SK-N-SH (cell line): ENCODE measurements at regions not wholly inside any gene's neighbourhood (a gene's known extent, or its start where the extent isn't known, plus 50 kb on each side); places are given as distances from the start of the nearest gene placed in this dataset.

Experiments
- CTCF ChIA-PET: fragments of 300-600, 350-600 bp; formaldehyde crosslinking; extraction: SDS; loops from one replicate; lab custom pipeline; 2021; lab: Yijun Ruan, JAX
- POLR2A ChIA-PET: fragments of 350-600 bp; sonication (Branson Sonifier 250); formaldehyde crosslinking; extraction: SDS; loops from one replicate; lab custom pipeline; 2020; ENCODE audit warnings: antibody characterized with exemption, inconsistent platforms; lab: Yijun Ruan, JAX
- DNase-seq: peaks from one replicate; pipeline ENCODE4 v3.0.0; 2012
- H2AFZ ChIP-seq: fragments of 200-600 bp; sonication (generic); 2 replicates; pipeline ENCODE4 v1.8.1; 2016; ENCODE audit warnings: antibody characterized with exemption, mild to moderate bottlenecking, low read depth
- H3F3A ChIP-seq: fragments of 200-600 bp; sonication (generic); replicated peaks from 2 replicates; pipeline ENCODE3; 2016; ENCODE audit warnings: antibody characterized with exemption, mild to moderate bottlenecking; ENCODE audit not compliant: insufficient read depth
- H3K27ac ChIP-seq, 2 experiments: fragments of 200-500 bp in 1 of 2; fragments of 200-600 bp in 1 of 2; sonication (Bioruptor generic) in 1 of 2; sonication (generic), shearing (Covaris generic) in 1 of 2; 2 replicates each; pipeline versions ENCODE4 v1.5.1 to v1.6.1; 2014 to 2016; ENCODE audit warnings: low read depth in 2 of 2, inconsistent platforms in 1 of 2, low read length in 1 of 2, mild to moderate bottlenecking in 1 of 2, mixed read lengths in 1 of 2
- H3K27me3 ChIP-seq: fragments of 200-600 bp; sonication (generic), shearing (Covaris generic); 2 replicates; pipeline ENCODE4 v1.6.1; 2016; ENCODE audit warnings: mixed run types; ENCODE audit not compliant: insufficient read depth
- H3K36me3 ChIP-seq, 2 experiments: fragments of 200-500 bp in 1 of 2; fragments of 200-600 bp in 1 of 2; sonication (Bioruptor generic) in 1 of 2; sonication (generic) in 1 of 2; replicated peaks in 1 of 2; 2 replicates each; pipeline versions ENCODE3 to v1.5.1; 2014 to 2016; ENCODE audit warnings: low read length in 1 of 2, mild to moderate bottlenecking in 1 of 2; ENCODE audit not compliant: insufficient read depth in 2 of 2, control insufficient read depth in 1 of 2
- H3K4me1 ChIP-seq, 2 experiments: fragments of 200-500 bp in 1 of 2; fragments of 200-600 bp in 1 of 2; sonication (Bioruptor generic) in 1 of 2; sonication (generic), shearing (Covaris generic) in 1 of 2; 2 replicates each; pipeline versions ENCODE4 v1.5.1 to v1.6.1; 2014 to 2016; ENCODE audit warnings: low read depth in 1 of 2, low read length in 1 of 2, mixed run types in 1 of 2; ENCODE audit not compliant: insufficient read depth in 2 of 2, control insufficient read depth in 1 of 2
- H3K4me2 ChIP-seq: fragments of 200-600 bp; sonication (generic), shearing (Covaris generic); 2 replicates; pipeline ENCODE4 v1.6.1; 2017; ENCODE audit warnings: mixed run types
- H3K4me3 ChIP-seq, 2 experiments: fragments of 200-500 bp in 1 of 2; fragments of 200-600 bp in 1 of 2; sonication (Bioruptor generic) in 1 of 2; sonication (generic), shearing (Covaris generic) in 1 of 2; 2 replicates each; pipeline versions ENCODE4 v1.5.1 to v1.8.1; 2014 to 2016; ENCODE audit warnings: low read depth in 2 of 2, inconsistent platforms in 1 of 2, low read length in 1 of 2, mild to moderate bottlenecking in 1 of 2, mixed read lengths in 1 of 2, moderate library complexity in 1 of 2
- H3K79me2 ChIP-seq: fragments of 200-600 bp; sonication (generic); 2 replicates; pipeline ENCODE4 v1.8.1; 2017; ENCODE audit warnings: mild to moderate bottlenecking; ENCODE audit not compliant: insufficient read depth
- H3K9ac ChIP-seq: fragments of 200-600 bp; sonication (generic); 2 replicates; pipeline ENCODE4 v1.6.1; 2017; ENCODE audit warnings: mixed run types
- H3K9me2 ChIP-seq: fragments of 200-600 bp; sonication (generic); 2 replicates; pipeline ENCODE4 v1.6.1; 2017; ENCODE audit warnings: mixed run types
- H3K9me3 ChIP-seq: fragments of 200-600 bp; sonication (generic); 2 replicates; pipeline ENCODE4 v1.6.1; 2017; ENCODE audit warnings: mixed run types, mild to moderate bottlenecking, moderate library complexity
- H4K20me1 ChIP-seq: fragments of 200-600 bp; sonication (generic); 2 replicates; pipeline ENCODE4 v1.6.1; 2017; ENCODE audit warnings: mild to moderate bottlenecking, mixed run types; ENCODE audit not compliant: insufficient read depth
- CHD2 ChIP-seq: fragments of 150-350 bp; IDR thresholded peaks from 2 replicates; pipeline ENCODE4 v1.6.1; 2018; ENCODE audit warnings: low read length; ENCODE audit not compliant: partially characterized antibody
- ELF1 ChIP-seq: IDR thresholded peaks from 2 replicates; pipeline ENCODE4 v1.4.0; 2012
- EP300 ChIP-seq, 2 experiments: IDR thresholded peaks; 2 replicates each; pipeline versions ENCODE4 v1.4.0 to v1.6.1; 2012; ENCODE audit warnings: borderline replicate concordance in 1 of 2, low read depth in 1 of 2, low read length in 1 of 2
- EZH2phosphoT487 ChIP-seq: fragments of 200-600 bp; sonication (generic); IDR thresholded peaks from 2 replicates; pipeline ENCODE4 v1.6.1; 2017; ENCODE audit warnings: low read depth, mixed run types, mild to moderate bottlenecking, antibody characterized with exemption, moderate library complexity, borderline replicate concordance
- FOSL2 ChIP-seq: IDR thresholded peaks from 2 replicates; pipeline ENCODE4 v1.4.0; 2012; ENCODE audit warnings: low read depth, mild to moderate bottlenecking, moderate library complexity, borderline replicate concordance
- GABPA ChIP-seq: IDR thresholded peaks from 2 replicates; pipeline ENCODE4 v1.4.0; 2012; ENCODE audit warnings: low read depth, mild to moderate bottlenecking
- JUND ChIP-seq: IDR thresholded peaks from 2 replicates; pipeline ENCODE4 v1.4.0; 2012
- MEF2A ChIP-seq: IDR thresholded peaks from 2 replicates; pipeline ENCODE4 v1.4.0; 2012; ENCODE audit warnings: low read depth, borderline replicate concordance
- MXI1 ChIP-seq: IDR thresholded peaks from 2 replicates; pipeline ENCODE4 v1.6.1; 2012; ENCODE audit warnings: mild to moderate bottlenecking, low read depth, low read length, improper control_type of control experiment
- NFIC ChIP-seq: IDR thresholded peaks from 2 replicates; pipeline ENCODE4 v1.4.0; 2012; ENCODE audit warnings: borderline replicate concordance
- NRF1 ChIP-seq: IDR thresholded peaks from 2 replicates; pipeline ENCODE4 v1.6.1; 2012; ENCODE audit warnings: low read depth, mild to moderate bottlenecking, low read length
- POLR2AphosphoS5 ChIP-seq: IDR thresholded peaks from 2 replicates; pipeline ENCODE4 v1.6.1; 2012; ENCODE audit warnings: low read depth, low read length
- RAD21 ChIP-seq: IDR thresholded peaks from 2 replicates; pipeline ENCODE4 v1.6.1; 2012; ENCODE audit warnings: mild to moderate bottlenecking, low read length
- RCOR1 ChIP-seq: fragments of 150-350 bp; IDR thresholded peaks from 2 replicates; pipeline ENCODE4 v1.6.1; 2017; ENCODE audit warnings: antibody characterized with exemption, low read length
- RFX5 ChIP-seq: IDR thresholded peaks from 2 replicates; pipeline ENCODE4 v1.6.1; 2012; ENCODE audit warnings: mild to moderate bottlenecking, improper control_type of control experiment, low read length
- SMC3 ChIP-seq: IDR thresholded peaks from 2 replicates; pipeline ENCODE4 v1.6.1; 2012; ENCODE audit warnings: low read depth, low read length, improper control_type of control experiment
- TAF1 ChIP-seq: IDR thresholded peaks from 2 replicates; pipeline ENCODE4 v1.6.1; 2012; ENCODE audit warnings: low read depth, mild to moderate bottlenecking, low read length, moderate library complexity, borderline replicate concordance
- TEAD4 ChIP-seq: IDR thresholded peaks from 2 replicates; pipeline ENCODE4 v1.4.0; 2012; ENCODE audit warnings: mild to moderate bottlenecking, borderline replicate concordance; ENCODE audit not compliant: insufficient read depth
- WGBS: methylation state at CpG from one replicate; pipeline ENCODE4 v1.1.6; 2017; ENCODE audit warnings: low lambda C conversion rate; 5-methylcytosine and 5-hydroxymethylcytosine counted together
- TF ChIP-seq, protein P1 (sequence below): fragments of 150-350 bp; IDR thresholded peaks from 2 replicates; pipeline ENCODE4 v1.6.1; 2016; ENCODE audit warnings: mild to moderate bottlenecking, low read depth, low read length
- TF ChIP-seq, protein P2 (sequence below): IDR thresholded peaks from 2 replicates; pipeline ENCODE4 v1.4.0; 2012; ENCODE audit warnings: low read depth, borderline replicate concordance
- TF ChIP-seq, protein P3 (sequence below): IDR thresholded peaks from 2 replicates; pipeline ENCODE4; 2012

DNA sequence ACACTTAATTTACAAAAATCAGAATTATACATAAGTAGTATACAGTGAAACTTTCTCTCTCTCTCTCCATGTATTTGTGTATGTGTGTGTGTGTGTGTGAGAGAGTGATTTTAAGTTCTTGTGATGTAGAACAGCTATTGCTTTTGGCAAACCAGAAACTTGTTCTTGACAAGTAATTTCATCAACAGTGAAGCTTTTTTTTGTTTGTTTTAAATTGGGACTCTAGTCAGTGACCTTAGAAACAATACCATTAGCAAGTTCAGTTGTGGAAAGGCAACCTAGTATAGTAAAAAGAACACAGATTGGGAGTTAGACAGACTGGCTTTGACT, 319.1 kb downstream of the PTEN start:
- no peaks in the 10 kb centered on the region for H3K9me2 ChIP-seq
- no peak overlapping the region for H3K27ac ChIP-seq
- H3K79me2 ChIP-seq, result no peaks in the 10 kb centered on the region
- no peaks in the 10 kb centered on the region for H3K36me3 ChIP-seq
- H3K4me2 ChIP-seq, result no peak overlapping the region
- H3K27me3 ChIP-seq, result no peaks in the 10 kb centered on the region
- TF ChIP-seq TEAD4 (no peak), JUND (no peak), EP300 (IDR thresholded peaks at IDR 0.05; ENCODE audit: borderline replicate concordance in 1 of 2, low read depth in 1 of 2, low read length in 1 of 2) (no peak), MXI1 (no peak), CHD2 (no peak), ELF1 (no peak)
- TF ChIP-seq, protein P1, sequence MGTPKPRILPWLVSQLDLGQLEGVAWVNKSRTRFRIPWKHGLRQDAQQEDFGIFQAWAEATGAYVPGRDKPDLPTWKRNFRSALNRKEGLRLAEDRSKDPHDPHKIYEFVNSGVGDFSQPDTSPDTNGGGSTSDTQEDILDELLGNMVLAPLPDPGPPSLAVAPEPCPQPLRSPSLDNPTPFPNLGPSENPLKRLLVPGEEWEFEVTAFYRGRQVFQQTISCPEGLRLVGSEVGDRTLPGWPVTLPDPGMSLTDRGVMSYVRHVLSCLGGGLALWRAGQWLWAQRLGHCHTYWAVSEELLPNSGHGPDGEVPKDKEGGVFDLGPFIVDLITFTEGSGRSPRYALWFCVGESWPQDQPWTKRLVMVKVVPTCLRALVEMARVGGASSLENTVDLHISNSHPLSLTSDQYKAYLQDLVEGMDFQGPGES, result no peak
- no peak for DNase-seq
- no peaks in the 10 kb centered on the region for H3K9me3 ChIP-seq
- H3K4me1 ChIP-seq, result no peaks in the 10 kb centered on the region
- no peaks in the 10 kb centered on the region for H4K20me1 ChIP-seq
- POLR2A ChIA-PET, result no interaction called here
- CTCF ChIA-PET, result interaction anchor here (0.8 to 1.7 kb wide), 3 partner anchors 9 to 321 kb away, joined by 3 to 5 read pairs (median 4); no protein-coding TSS in a partner anchor
- H3K9ac ChIP-seq, result no peak overlapping the region
- no peak overlapping the region for H3K4me3 ChIP-seq
- no peaks in the 10 kb centered on the region for H3F3A ChIP-seq
- no peak overlapping the region for H2AFZ ChIP-seq

DNA sequence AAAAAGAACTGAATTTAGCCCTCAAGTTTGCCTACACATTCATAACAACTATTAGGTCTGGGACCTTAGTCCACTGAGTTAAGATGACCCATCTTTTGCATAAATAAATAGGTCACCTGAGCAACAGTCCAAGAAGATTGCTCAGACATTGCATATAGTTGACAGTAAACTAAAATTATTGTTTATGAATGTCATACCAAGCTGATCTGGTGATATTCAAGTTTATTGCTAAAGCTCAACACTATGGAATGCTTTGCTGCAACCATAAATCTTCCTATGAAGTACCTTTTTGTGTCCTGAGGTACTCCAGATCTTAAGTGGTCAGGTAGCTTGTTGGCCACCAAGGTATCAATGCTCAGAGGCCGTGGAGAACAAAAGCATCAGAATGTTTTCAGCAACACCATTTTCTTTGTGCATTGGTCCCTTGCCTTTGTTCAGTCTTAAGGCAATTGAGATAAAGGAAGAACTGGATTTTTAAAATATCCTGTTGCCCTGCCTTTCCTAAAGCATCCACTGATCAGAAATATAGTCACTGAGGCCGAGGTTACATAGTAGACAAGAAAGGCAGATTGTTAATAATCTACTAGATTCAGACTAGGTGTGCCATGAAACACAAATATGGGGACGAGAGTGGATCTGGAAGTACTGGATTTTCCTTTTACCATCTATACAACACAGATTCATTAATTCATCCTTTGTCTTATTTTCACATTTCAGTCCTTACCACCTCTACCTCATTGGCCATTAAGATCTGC, 321.3 kb downstream of the PTEN start:
- Histone ChIP-seq H3K9me3 (no peaks in the 10 kb centered on the region), H3K4me2 (no peak overlapping the region), H3F3A (no peaks in the 10 kb centered on the region), H3K4me1 (no peaks in the 10 kb centered on the region), H3K79me2 (no peaks in the 10 kb centered on the region), H3K36me3 (no peaks in the 10 kb centered on the region), H3K4me3 (no peak overlapping the region), H4K20me1 (no peaks in the 10 kb centered on the region), H2AFZ (no peak overlapping the region), H3K27me3 (no peaks in the 10 kb centered on the region), H3K9ac (no peak overlapping the region), H3K9me2 (no peaks in the 10 kb centered on the region), H3K27ac (no peak overlapping the region)
- DNase-seq, result no peak
- WGBS, result 68% methylated on average over 3 of the region's 3 CpGs
- ChIA-PET POLR2A (no interaction called here), CTCF (no interaction called here)
- TF ChIP-seq MEF2A (no peak), TAF1 (no peak), GABPA (no peak), JUND (no peak), ELF1 (no peak), RFX5 (no peak), NFIC (no peak), RAD21 (no peak), POLR2AphosphoS5 (no peak), SMC3 (no peak), NRF1 (no peak), MXI1 (no peak), RCOR1 (no peak), FOSL2 (no peak), EZH2phosphoT487 (no peak), CHD2 (no peak)
- TF ChIP-seq, protein P2, sequence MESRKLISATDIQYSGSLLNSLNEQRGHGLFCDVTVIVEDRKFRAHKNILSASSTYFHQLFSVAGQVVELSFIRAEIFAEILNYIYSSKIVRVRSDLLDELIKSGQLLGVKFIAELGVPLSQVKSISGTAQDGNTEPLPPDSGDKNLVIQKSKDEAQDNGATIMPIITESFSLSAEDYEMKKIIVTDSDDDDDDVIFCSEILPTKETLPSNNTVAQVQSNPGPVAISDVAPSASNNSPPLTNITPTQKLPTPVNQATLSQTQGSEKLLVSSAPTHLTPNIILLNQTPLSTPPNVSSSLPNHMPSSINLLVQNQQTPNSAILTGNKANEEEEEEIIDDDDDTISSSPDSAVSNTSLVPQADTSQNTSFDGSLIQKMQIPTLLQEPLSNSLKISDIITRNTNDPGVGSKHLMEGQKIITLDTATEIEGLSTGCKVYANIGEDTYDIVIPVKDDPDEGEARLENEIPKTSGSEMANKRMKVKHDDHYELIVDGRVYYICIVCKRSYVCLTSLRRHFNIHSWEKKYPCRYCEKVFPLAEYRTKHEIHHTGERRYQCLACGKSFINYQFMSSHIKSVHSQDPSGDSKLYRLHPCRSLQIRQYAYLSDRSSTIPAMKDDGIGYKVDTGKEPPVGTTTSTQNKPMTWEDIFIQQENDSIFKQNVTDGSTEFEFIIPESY, result no peak
- TF ChIP-seq, protein P3, sequence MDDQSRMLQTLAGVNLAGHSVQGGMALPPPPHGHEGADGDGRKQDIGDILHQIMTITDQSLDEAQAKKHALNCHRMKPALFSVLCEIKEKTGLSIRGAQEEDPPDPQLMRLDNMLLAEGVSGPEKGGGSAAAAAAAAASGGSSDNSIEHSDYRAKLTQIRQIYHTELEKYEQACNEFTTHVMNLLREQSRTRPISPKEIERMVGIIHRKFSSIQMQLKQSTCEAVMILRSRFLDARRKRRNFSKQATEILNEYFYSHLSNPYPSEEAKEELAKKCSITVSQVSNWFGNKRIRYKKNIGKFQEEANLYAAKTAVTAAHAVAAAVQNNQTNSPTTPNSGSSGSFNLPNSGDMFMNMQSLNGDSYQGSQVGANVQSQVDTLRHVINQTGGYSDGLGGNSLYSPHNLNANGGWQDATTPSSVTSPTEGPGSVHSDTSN, result no peak
- TF ChIP-seq, protein P1, result no peak
